ENCODE measurements at regions not wholly inside any gene's neighbourhood (a gene's known extent, or its start where the extent isn't known, plus 50 kb on each side); places are given as distances from the start of the nearest gene placed in this dataset.
"Not testable (repeated sequence)": the region's sequence is repeated elsewhere in the genome, so short reads cannot be mapped to it uniquely, and the experiment has no call there.

DNA sequence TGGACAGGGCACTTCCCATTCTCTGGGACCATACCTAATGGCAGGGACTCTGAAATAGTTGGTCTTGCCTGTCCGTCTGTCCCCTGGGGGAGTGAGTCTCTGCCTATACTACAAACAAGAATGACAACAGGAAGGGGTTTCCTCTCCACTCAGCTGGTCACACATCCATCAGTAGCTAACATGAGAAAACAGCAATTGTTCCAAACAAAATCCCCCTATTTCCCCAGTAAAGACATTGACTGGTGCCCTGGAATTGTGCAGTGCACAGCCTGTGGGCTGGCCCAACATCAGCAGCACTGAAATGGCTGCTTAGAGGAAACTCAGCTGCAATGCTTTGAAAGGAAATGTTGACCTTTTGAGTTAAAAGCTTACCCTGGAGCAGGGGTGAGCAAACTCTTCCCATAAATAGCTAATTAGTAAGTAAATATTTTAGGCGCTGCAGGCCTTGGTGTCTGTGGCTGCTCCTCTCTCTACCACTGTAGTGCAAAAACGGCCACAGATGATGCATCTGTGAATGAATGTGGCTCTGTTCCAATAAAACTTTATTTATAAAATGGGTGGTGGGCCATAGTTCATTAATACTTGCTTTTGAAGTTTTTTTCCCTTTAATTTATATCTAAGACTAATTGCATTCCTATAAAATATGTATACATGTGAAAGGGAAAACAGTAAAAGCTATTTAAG lies 174.3 kb downstream of the KLF13 start:
- Histone ChIP-seq H3K4me3 (ENCODE audit: low read length) (no peak overlapping the region), H3K4me1 (ENCODE audit: control insufficient read depth, insufficient read depth, low read length) (no peaks in the 10 kb centered on the region), H3K27me3 (ENCODE audit: control insufficient read depth, insufficient read depth, low read length) (no peaks in the 10 kb centered on the region), H3K36me3 (ENCODE audit: control insufficient read depth, insufficient read depth, low read length) (no peaks in the 10 kb centered on the region), H3K9me3 (ENCODE audit: control insufficient read depth, low read length) (no peaks in the 10 kb centered on the region), H3K9ac (ENCODE audit: low read length) (no peak overlapping the region)

DNA sequence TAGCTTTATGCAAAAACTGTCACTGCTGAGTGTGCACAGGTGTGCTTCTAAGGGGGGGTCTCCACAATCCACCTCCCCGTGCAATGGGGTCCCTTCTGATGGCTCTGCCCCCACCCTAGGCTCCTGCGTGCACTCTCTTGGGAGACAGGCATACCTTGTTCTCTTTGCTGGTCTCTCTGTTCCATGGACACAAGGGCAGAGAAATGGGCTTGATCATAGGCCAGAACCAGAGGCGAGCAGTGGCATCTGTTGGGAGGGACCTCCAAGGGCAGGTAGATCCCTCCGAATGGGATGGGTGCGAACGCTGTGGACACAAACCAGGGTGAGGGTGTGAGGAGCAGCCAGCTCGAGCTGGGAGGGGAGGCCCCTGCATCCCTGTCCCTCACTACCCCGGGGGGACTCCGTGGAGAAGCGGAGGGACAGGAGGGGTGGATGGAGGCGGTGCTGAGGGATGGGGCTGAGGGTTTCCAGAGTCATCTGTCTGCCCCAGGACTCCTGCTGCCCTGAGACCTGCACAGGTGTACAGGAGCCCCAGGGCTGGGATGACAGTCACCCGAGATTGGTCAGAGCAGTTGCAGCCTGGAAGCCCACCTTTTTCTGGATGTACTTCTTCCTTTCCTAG lies 175.0 kb downstream of the KLF13 start:
- Histone ChIP-seq H3K9me3 (ENCODE audit: control insufficient read depth, low read length) (no peaks in the 10 kb centered on the region), H3K36me3 (ENCODE audit: control insufficient read depth, insufficient read depth, low read length) (no peaks in the 10 kb centered on the region), H3K4me1 (ENCODE audit: control insufficient read depth, insufficient read depth, low read length) (no peaks in the 10 kb centered on the region), H3K4me3 (ENCODE audit: low read length) (no peak overlapping the region), H3K9ac (ENCODE audit: low read length) (no peak overlapping the region), H3K27me3 (ENCODE audit: control insufficient read depth, insufficient read depth, low read length) (no peaks in the 10 kb centered on the region)

DNA sequence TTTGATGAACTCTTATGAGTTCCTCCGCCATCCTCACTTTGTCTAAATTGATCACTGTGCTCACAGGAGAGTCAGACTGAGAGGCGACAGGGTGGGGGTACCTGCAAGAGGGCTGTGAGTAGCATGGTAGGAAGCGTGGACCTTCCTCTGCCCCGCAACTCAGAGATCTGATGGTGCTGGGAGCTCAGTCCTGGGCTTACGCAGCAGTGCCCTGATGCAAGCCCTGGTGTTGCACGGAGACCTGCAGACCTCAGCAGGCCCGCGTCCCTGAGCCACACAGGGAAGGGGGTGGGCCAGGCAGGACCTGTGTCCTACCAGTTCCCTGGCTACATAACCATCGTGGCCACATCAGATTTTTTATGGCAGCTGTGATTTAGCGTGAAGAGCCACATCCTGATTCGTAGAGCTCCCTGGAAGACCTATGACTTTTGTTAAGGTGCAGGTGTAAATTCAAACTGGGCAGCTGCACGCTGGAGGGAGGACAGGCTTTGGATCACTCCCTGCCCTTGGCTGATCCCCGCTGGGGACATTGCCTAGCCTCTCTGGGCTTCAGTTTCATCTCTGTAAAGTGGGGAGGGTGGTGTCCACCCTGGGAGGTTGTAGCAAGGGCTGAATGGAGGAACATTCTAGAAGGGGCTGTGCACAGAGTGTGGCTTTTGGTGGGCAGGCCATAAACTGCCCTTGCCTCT lies 176.1 kb downstream of the KLF13 start:
- Histone ChIP-seq H3K27me3 (ENCODE audit: control insufficient read depth, insufficient read depth, low read length) (no peaks in the 10 kb centered on the region), H3K9me3 (ENCODE audit: control insufficient read depth, low read length) (no peaks in the 10 kb centered on the region), H3K4me1 (ENCODE audit: control insufficient read depth, insufficient read depth, low read length) (no peaks in the 10 kb centered on the region), H3K36me3 (ENCODE audit: control insufficient read depth, insufficient read depth, low read length) (no peaks in the 10 kb centered on the region), H3K4me3 (ENCODE audit: low read length) (no peak overlapping the region), H3K9ac (ENCODE audit: low read length) (no peak overlapping the region)

DNA sequence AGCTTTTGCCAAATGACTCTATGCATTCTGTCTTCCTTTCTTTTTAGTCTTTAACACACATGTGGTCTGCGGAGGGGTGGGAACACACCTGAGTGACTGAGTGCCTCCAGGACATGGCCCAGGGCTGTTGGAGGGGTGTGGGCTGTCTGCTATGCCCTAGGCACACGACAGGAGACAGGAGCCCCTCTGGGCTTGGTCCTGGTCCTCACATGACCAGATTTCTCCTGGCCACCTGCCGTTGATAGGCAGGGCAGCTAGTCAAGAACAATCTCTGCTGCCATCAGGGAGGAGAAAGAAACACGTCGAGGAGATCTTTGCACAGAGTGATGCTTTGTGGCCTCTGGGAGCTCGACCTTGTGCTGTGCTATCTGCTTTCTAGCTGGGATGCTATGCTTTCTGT lies 176.6 kb downstream of the KLF13 start:
- Histone ChIP-seq H3K27me3 (ENCODE audit: control insufficient read depth, insufficient read depth, low read length) (no peaks in the 10 kb centered on the region), H3K9me3 (ENCODE audit: control insufficient read depth, low read length) (no peaks in the 10 kb centered on the region), H3K36me3 (ENCODE audit: control insufficient read depth, insufficient read depth, low read length) (no peaks in the 10 kb centered on the region), H3K4me1 (ENCODE audit: control insufficient read depth, insufficient read depth, low read length) (no peaks in the 10 kb centered on the region), H3K4me3 (ENCODE audit: low read length) (no peak overlapping the region), H3K9ac (ENCODE audit: low read length) (no peak overlapping the region)

DNA sequence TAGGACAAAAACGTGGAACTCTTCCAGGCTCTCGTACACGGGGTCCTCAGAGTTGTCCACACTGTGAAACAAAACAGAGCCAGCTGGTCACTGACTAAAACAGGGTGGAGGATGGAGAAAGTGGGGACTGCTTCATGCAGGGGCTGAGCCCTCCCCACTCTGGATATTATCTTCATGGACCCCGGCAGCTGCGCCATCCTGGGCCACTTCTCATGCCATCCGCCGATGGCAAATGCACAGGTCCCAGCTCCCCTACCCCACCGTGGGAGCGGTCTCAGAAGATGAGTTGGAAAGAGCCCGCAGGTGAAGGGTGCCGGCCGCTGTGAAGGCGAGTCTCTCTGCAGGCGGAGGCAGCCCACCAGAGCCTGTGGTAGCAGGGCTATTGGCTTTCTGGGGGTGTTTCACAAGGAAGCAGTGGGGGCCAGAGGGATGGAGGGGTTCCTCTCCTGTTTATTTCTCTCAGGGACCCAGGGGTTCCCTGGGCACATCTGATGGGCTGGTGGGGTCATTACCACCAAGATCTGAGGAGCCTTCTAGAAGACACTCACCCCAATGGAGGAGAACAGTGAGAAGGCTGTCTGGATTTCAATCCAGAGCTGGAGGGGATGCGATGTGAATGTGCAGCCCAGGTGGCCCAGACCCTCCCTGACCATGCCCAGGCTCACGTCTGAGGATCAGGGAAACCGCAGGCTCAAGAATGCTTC lies 177.3 kb downstream of the KLF13 start:
- Histone ChIP-seq H3K4me1 (ENCODE audit: control insufficient read depth, insufficient read depth, low read length) (no peaks in the 10 kb centered on the region), H3K27me3 (ENCODE audit: control insufficient read depth, insufficient read depth, low read length) (no peaks in the 10 kb centered on the region), H3K4me3 (ENCODE audit: low read length) (no peak overlapping the region), H3K9me3 (ENCODE audit: control insufficient read depth, low read length) (no peaks in the 10 kb centered on the region), H3K36me3 (ENCODE audit: control insufficient read depth, insufficient read depth, low read length) (no peaks in the 10 kb centered on the region), H3K9ac (ENCODE audit: low read length) (no peak overlapping the region)

DNA sequence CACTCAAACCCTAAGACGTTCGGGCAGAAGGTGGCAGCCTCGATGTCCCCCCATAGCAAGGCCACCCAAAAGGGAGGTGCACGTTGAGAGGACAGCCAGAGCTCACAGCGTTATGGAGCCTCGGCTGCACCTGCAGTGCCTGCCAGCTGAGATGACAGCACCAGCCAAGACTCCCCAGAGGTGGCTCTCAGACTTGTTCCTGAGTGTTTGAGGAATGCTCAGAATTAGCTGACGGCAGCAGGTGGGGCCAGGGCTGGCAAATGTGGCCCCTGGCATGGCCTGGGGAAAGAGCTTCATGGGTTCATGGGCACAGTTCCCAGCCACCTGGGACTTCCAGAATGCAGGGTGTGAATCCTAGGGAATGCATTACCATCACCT lies 177.8 kb downstream of the KLF13 start:
- no peaks in the 10 kb centered on the region for H3K36me3 ChIP-seq (ENCODE audit: control insufficient read depth, insufficient read depth, low read length)
- H3K27me3 ChIP-seq (ENCODE audit: control insufficient read depth, insufficient read depth, low read length): no peaks in the 10 kb centered on the region
- no peaks in the 10 kb centered on the region for H3K9me3 ChIP-seq (ENCODE audit: control insufficient read depth, low read length)
- H3K4me3 ChIP-seq (ENCODE audit: low read length): no peak overlapping the region
- H3K9ac ChIP-seq (ENCODE audit: low read length): no peak overlapping the region
- no peaks in the 10 kb centered on the region for H3K4me1 ChIP-seq (ENCODE audit: control insufficient read depth, insufficient read depth, low read length)

DNA sequence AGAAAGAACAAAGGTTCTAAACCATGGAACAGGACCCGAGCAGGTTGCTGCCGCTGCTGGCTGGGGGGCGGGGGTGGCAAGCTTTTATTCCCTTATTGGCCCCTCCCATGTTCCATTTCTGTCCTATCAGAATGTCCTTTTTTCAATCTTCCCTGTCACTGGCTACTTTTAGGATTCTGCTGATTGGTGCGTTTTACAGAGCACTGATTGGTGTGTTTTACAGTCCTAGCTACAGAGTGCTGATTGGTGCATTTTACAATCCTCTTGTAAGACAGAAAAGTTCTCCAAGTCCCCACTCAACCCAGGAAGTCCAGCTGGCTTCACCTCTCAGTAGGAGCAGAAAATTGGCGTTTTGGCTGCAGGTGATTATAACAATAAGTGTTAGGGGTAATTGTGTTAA lies 180.9 kb downstream of the KLF13 start:
- not testable (repeated sequence) for H3K36me3 ChIP-seq (ENCODE audit: control insufficient read depth, insufficient read depth, low read length); H3K9ac ChIP-seq (ENCODE audit: low read length); H3K4me1 ChIP-seq (ENCODE audit: control insufficient read depth, insufficient read depth, low read length); H3K27me3 ChIP-seq (ENCODE audit: control insufficient read depth, insufficient read depth, low read length); H3K4me3 ChIP-seq (ENCODE audit: low read length); H3K9me3 ChIP-seq (ENCODE audit: control insufficient read depth, low read length)

DNA sequence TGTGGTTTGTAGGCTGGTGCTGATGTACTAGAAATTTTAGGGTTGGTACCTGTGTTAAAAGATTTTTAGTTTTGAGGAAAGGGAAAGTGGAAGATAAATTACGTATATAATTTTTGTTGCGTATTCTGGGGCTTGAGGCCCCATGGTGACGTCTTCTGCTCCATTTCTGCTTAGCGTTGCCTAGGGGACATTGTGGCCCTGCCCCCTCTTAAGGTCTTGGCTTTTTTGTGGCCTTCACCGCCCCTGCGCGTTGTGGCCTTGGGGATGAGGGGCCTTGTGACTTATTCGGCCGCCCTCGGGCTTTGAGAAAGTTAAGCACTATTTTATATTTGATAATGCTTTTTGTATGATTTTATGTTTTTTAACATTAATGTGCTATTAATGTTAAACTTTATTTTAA lies 182.0 kb downstream of the KLF13 start:
- H3K9ac ChIP-seq (ENCODE audit: low read length): no peak overlapping the region
- H3K4me3 ChIP-seq (ENCODE audit: low read length): no peak overlapping the region
- no peaks in the 10 kb centered on the region for H3K27me3 ChIP-seq (ENCODE audit: control insufficient read depth, insufficient read depth, low read length)
- H3K4me1 ChIP-seq (ENCODE audit: control insufficient read depth, insufficient read depth, low read length): no peaks in the 10 kb centered on the region
- H3K9me3 ChIP-seq (ENCODE audit: control insufficient read depth, low read length): no peaks in the 10 kb centered on the region
- H3K36me3 ChIP-seq (ENCODE audit: control insufficient read depth, insufficient read depth, low read length): no peaks in the 10 kb centered on the region

DNA sequence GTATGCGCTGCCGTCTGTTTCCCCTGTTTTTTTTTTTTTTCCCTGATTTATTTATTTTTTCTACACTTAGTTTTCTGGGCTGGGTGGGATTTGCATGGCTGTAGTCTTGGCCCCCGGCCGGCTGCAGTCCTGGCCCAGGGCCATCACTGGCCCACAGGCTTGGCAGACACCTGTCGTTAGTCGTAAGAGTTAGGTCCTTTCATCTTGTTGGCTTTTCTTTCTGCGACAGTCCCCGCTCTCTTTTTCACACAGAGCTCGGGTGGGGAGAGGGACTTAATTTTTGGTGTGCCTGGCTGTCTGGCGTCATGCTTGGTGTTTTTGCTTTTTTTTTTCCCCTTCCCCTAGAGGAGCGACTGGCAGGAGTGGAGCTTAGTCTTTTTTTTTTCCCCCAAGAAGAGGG lies 183.4 kb downstream of the KLF13 start:
- H3K9me3 ChIP-seq (ENCODE audit: control insufficient read depth, low read length): no peaks in the 10 kb centered on the region
- H3K4me3 ChIP-seq (ENCODE audit: low read length): no peak overlapping the region
- H3K4me1 ChIP-seq (ENCODE audit: control insufficient read depth, insufficient read depth, low read length): no peaks in the 10 kb centered on the region
- no peaks in the 10 kb centered on the region for H3K27me3 ChIP-seq (ENCODE audit: control insufficient read depth, insufficient read depth, low read length)
- H3K36me3 ChIP-seq (ENCODE audit: control insufficient read depth, insufficient read depth, low read length): no peaks in the 10 kb centered on the region
- H3K9ac ChIP-seq (ENCODE audit: low read length): no peak overlapping the region

DNA sequence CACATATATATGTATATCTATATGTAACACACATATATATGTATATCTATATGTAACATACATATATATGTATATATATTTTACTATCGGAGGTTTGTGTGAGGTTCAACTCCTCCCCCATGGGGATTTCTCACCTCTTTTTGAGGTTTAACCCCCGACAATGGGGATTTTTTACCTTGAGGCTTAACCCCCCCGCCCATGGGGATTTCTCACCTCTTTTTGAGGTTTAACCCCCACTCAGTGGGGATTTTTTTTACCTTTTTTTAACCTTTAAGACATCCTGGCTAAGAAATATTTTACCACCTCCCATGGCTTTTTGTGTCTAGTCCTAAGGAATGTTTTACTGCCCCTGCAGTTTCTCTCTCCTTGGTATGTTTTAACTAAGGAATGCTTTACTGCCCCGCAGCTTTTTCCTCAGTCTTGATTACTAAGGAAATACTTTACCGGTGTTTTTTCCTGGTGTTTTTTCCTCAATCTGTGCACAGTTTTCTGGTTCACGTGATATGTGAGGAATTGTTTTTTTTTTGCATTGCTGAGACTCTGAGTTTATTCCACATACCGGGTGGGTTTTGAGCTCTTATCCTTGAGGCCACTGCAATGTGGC lies 185.2 kb downstream of the KLF13 start:
- Histone ChIP-seq H3K4me1 (ENCODE audit: control insufficient read depth, insufficient read depth, low read length) (no peaks in the 10 kb centered on the region), H3K27me3 (ENCODE audit: control insufficient read depth, insufficient read depth, low read length) (no peaks in the 10 kb centered on the region), H3K9me3 (ENCODE audit: control insufficient read depth, low read length) (no peaks in the 10 kb centered on the region), H3K4me3 (ENCODE audit: low read length) (no peak overlapping the region), H3K9ac (ENCODE audit: low read length) (no peak overlapping the region), H3K36me3 (ENCODE audit: control insufficient read depth, insufficient read depth, low read length) (no peaks in the 10 kb centered on the region)

DNA sequence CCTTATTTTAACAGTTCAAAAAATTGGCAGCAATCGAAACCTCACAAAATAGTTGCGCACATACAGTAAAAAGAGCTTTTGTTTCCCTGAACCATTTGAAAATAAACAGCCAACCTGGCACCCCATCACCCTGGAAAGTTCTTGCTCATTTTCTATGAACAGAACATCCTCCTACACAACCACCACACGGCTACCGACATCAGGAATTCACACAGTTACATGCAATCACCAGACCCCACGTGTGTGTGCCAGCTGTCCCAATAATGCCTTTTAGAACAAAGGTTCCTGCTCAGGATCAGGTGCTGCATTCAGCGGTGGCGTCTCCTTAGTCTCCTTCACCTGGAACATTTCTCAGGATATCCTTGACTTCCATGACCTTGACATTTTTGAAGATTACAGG lies 186.5 kb downstream of the KLF13 start:
- H3K4me1 ChIP-seq (ENCODE audit: control insufficient read depth, insufficient read depth, low read length): no peaks in the 10 kb centered on the region
- H3K36me3 ChIP-seq (ENCODE audit: control insufficient read depth, insufficient read depth, low read length): no peaks in the 10 kb centered on the region
- H3K9ac ChIP-seq (ENCODE audit: low read length): no peak overlapping the region
- no peaks in the 10 kb centered on the region for H3K27me3 ChIP-seq (ENCODE audit: control insufficient read depth, insufficient read depth, low read length)
- H3K9me3 ChIP-seq (ENCODE audit: control insufficient read depth, low read length): no peaks in the 10 kb centered on the region
- H3K4me3 ChIP-seq (ENCODE audit: low read length): no peak overlapping the region

DNA sequence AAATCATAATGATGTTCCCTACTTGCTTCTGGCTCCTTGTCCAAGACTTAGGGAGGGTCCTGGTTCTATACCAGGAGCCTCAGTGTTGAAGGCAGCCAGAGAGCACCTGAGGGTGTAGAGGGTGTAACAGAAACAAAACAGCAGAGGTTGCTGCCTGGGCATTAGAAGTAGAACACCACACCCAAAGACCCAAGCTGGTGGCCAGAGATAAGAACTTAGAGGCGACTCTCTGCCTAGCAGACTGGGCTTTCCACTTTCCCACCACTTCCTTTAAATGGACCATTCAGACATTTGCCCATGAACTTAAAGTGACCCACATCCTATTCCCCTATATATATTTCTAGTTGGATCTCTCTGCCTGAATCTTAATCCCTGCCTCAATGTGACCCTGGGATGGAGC lies 189.8 kb downstream of the KLF13 start:
- H3K27me3 ChIP-seq (ENCODE audit: control insufficient read depth, insufficient read depth, low read length): no peaks in the 10 kb centered on the region
- H3K9ac ChIP-seq (ENCODE audit: low read length): no peak overlapping the region
- no peak overlapping the region for H3K4me3 ChIP-seq (ENCODE audit: low read length)
- H3K36me3 ChIP-seq (ENCODE audit: control insufficient read depth, insufficient read depth, low read length): no peaks in the 10 kb centered on the region
- no peaks in the 10 kb centered on the region for H3K4me1 ChIP-seq (ENCODE audit: control insufficient read depth, insufficient read depth, low read length)
- H3K9me3 ChIP-seq (ENCODE audit: control insufficient read depth, low read length): no peaks in the 10 kb centered on the region

All from mucosa of stomach (tissue), 1 donor.